GM23338 (cell line): ENCODE measurements at regions not wholly inside any gene's neighbourhood (a gene's known extent, or its start where the extent isn't known, plus 50 kb on each side); places are given as distances from the start of the nearest gene placed in this dataset.
"Not testable (repeated sequence)": the region's sequence is repeated elsewhere in the genome, so short reads cannot be mapped to it uniquely, and the experiment has no call there.

Experiments
- ATAC-seq: fragments of 200-7000 bp; cut with Tn5 transposase; 3 replicates; pipeline ENCODE4 v1.9.1; 2020
- DNase-seq: peaks from one replicate; pipeline ENCODE4 v3.0.0-alpha.2; 2015; ENCODE audit warnings: low spot score
- H2AFZ ChIP-seq: fragments of 200-600 bp; sonication (generic); 2 replicates; pipeline ENCODE4 v1.8.0; 2016; ENCODE audit warnings: antibody characterized with exemption, mild to moderate bottlenecking, moderate library complexity
- H3F3A ChIP-seq: fragments of 200-600 bp; sonication (generic); replicated peaks from 2 replicates; pipeline ENCODE4 v1.8.0; 2017; ENCODE audit warnings: antibody characterized with exemption, mixed run types, low read depth
- H3K27ac ChIP-seq: fragments of 200-600 bp; sonication (generic); 2 replicates; pipeline ENCODE4 v1.6.1; 2016; ENCODE audit warnings: low read depth
- H3K27me3 ChIP-seq: fragments of 200-600 bp; sonication (generic); 2 replicates; pipeline ENCODE4 v1.8.0; 2016; ENCODE audit warnings: mild to moderate bottlenecking, mixed run types, moderate library complexity; ENCODE audit not compliant: insufficient read depth
- H3K36me3 ChIP-seq: fragments of 200-600 bp; sonication (generic); 2 replicates; pipeline ENCODE4 v1.8.0; 2016; ENCODE audit warnings: mild to moderate bottlenecking; ENCODE audit not compliant: insufficient read depth
- H3K4me1 ChIP-seq: fragments of 200-600 bp; sonication (generic); 2 replicates; pipeline ENCODE4 v1.8.0; 2016; ENCODE audit warnings: mild to moderate bottlenecking, moderate library complexity; ENCODE audit not compliant: insufficient read depth
- H3K4me2 ChIP-seq: fragments of 200-600 bp; sonication (generic); 2 replicates; pipeline ENCODE4 v1.7.1; 2017; ENCODE audit warnings: mixed run types
- H3K4me3 ChIP-seq: fragments of 200-600 bp; sonication (generic); 2 replicates; pipeline ENCODE4 v1.6.1; 2016; ENCODE audit warnings: mixed run types
- H3K79me2 ChIP-seq: fragments of 200-600 bp; sonication (generic); replicated peaks from 2 replicates; pipeline ENCODE4 v1.8.0; 2017; ENCODE audit warnings: mild to moderate bottlenecking; ENCODE audit not compliant: insufficient read depth
- H3K9me2 ChIP-seq: fragments of 200-600 bp; sonication (generic); 2 replicates; pipeline ENCODE4 v1.8.0; 2017; ENCODE audit not compliant: insufficient read depth
- H4K20me1 ChIP-seq: fragments of 200-600 bp; sonication (generic); replicated peaks from 2 replicates; pipeline ENCODE4 v1.8.0; 2017; ENCODE audit warnings: mild to moderate bottlenecking; ENCODE audit not compliant: insufficient read depth
- H3K27ac Mint-ChIP-seq: 2 replicates; pipeline ENCODE4 v1.8.0; 2020; ENCODE audit warnings: inconsistent platforms, mild to moderate bottlenecking, moderate library complexity, mixed read lengths
- H3K27me3 Mint-ChIP-seq: 3 replicates; pipeline ENCODE4 v1.8.0; 2022; ENCODE audit warnings: low read depth, mild to moderate bottlenecking, moderate library complexity, mixed read lengths, inconsistent platforms; ENCODE audit not compliant: insufficient read depth, poor library complexity
- H3K36me3 Mint-ChIP-seq: 3 replicates; pipeline ENCODE4 v1.8.0; 2021; ENCODE audit warnings: low read depth, mild to moderate bottlenecking, inconsistent platforms, moderate library complexity, mixed read lengths
- H3K4me1 Mint-ChIP-seq: 3 replicates; pipeline ENCODE4 v1.8.0; 2020; ENCODE audit warnings: mild to moderate bottlenecking, inconsistent platforms, mixed read lengths
- H3K4me3 Mint-ChIP-seq: 3 replicates; pipeline ENCODE4 v1.8.0; 2021; ENCODE audit warnings: moderate library complexity, mild to moderate bottlenecking, inconsistent platforms, mixed read lengths
- H3K9me3 Mint-ChIP-seq: 3 replicates; pipeline ENCODE4 v1.8.0; 2020; ENCODE audit warnings: moderate library complexity, mild to moderate bottlenecking, inconsistent platforms, mixed read lengths
- CREB1 ChIP-seq: fragments of 250-450 bp; sonication (Bioruptor Pico); IDR thresholded peaks from 2 replicates; pipeline ENCODE4 v1.5.0; 2020; ENCODE audit warnings: low read depth, mild to moderate bottlenecking, moderate library complexity
- ETS1 ChIP-seq: IDR thresholded peaks from 2 replicates; pipeline ENCODE4 v1.6.1; 2016; ENCODE audit warnings: antibody characterized with exemption
- EZH2 ChIP-seq: fragments of 200-600 bp; sonication (generic); IDR thresholded peaks from one replicate; pipeline ENCODE4 v1.8.0; 2017; ENCODE audit warnings: antibody characterized with exemption, mild to moderate bottlenecking, low read depth; ENCODE audit not compliant: unreplicated experiment
- EZH2phosphoT487 ChIP-seq: fragments of 200-600 bp; sonication (generic); IDR thresholded peaks from one replicate; pipeline ENCODE4 v1.8.1; 2018; ENCODE audit warnings: antibody characterized with exemption; ENCODE audit not compliant: unreplicated experiment
- JUNB ChIP-seq: IDR thresholded peaks from one replicate; pipeline ENCODE4 v1.6.1; 2016; ENCODE audit warnings: antibody characterized with exemption; ENCODE audit not compliant: unreplicated experiment
- NANOG ChIP-seq: IDR thresholded peaks from 2 replicates; pipeline ENCODE4 v1.6.1; 2016; ENCODE audit warnings: antibody characterized with exemption, borderline replicate concordance
- POLR2AphosphoS5 ChIP-seq: IDR thresholded peaks from 2 replicates; pipeline ENCODE4 v1.6.1; 2016; ENCODE audit warnings: antibody characterized with exemption, low read depth
- REST ChIP-seq: IDR thresholded peaks from one replicate; pipeline ENCODE4 v1.6.1; 2018; ENCODE audit warnings: antibody characterized with exemption; ENCODE audit not compliant: unreplicated experiment
- STAT1 ChIP-seq: IDR thresholded peaks from one replicate; pipeline ENCODE4 v1.6.1; 2016; ENCODE audit warnings: antibody characterized with exemption; ENCODE audit not compliant: unreplicated experiment
- ZNF114 ChIP-seq: fragments of 250-450 bp; sonication (Bioruptor Pico); IDR thresholded peaks from 2 replicates; pipeline ENCODE4 v1.5.0; 2020; ENCODE audit warnings: mild to moderate bottlenecking, moderate library complexity
- ZNF331 ChIP-seq: fragments of 250-450 bp; sonication (Bioruptor Pico); IDR thresholded peaks from 2 replicates; pipeline ENCODE4 v1.5.0; 2020; ENCODE audit warnings: low read depth, mild to moderate bottlenecking, moderate library complexity
- ZNF462 ChIP-seq: fragments of 250-450 bp; sonication (Bioruptor Pico); IDR thresholded peaks from 2 replicates; pipeline ENCODE4 v1.5.0; 2020; ENCODE audit warnings: mild to moderate bottlenecking, moderate library complexity

DNA sequence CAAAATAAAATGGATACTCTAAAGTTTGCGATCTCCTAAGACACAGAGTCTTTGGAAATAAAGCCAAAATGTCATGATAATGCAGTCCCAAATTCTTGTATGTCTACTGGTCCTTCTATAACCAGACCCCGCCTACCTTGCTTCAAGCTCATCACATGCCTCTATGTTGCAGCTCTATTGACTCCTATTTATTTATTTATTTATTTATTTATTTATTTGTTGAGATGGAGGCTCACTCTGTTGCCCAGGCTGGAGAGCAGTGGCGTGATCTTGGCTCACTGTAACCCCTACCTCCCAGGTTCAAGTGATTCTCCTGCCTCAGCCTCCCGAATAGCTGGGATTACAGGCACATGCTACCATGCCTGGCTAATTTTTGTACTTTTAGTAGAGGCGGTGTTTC, 398.7 kb upstream of the SOX5 start:
- H3K9me2 ChIP-seq, DNase-seq, H3K4me1 ChIP-seq, H3K27me3 ChIP-seq, H3K36me3 ChIP-seq, H3K4me3 Mint-ChIP-seq, H3K4me2 ChIP-seq, H3K27me3 Mint-ChIP-seq, ATAC-seq, H3F3A ChIP-seq, H3K4me1 Mint-ChIP-seq, H3K36me3 Mint-ChIP-seq, H3K27ac ChIP-seq, H3K9me3 Mint-ChIP-seq, H3K27ac Mint-ChIP-seq, H4K20me1 ChIP-seq, H3K4me3 ChIP-seq, H3K79me2 ChIP-seq, H2AFZ ChIP-seq: not testable (repeated sequence)

GRCh38 chr12:24328261-24328660, 378.8 kb upstream of the SOX5 start:
- Mint-ChIP-seq H3K9me3 (no peaks in the 10 kb centered on the region), H3K27me3 (no peaks in the 10 kb centered on the region), H3K4me1 (no peaks in the 10 kb centered on the region), H3K27ac (no peak overlapping the region), H3K4me3 (no peak overlapping the region), H3K36me3 (no peaks in the 10 kb centered on the region)
- no peak overlapping the region for H3K4me3 ChIP-seq
- no peaks in the 10 kb centered on the region for H3F3A ChIP-seq
- DNase-seq, result no peak
- no peaks in the 10 kb centered on the region for H4K20me1 ChIP-seq
- no peak for TF ChIP-seq STAT1
- no peak for TF ChIP-seq EZH2
- TF ChIP-seq REST, result no peak
- TF ChIP-seq ZNF331 (CRISPR knock-in tag), result no peak
- TF ChIP-seq ZNF114 (CRISPR knock-in tag), result no peak
- TF ChIP-seq POLR2AphosphoS5, result no peak
- no peak for TF ChIP-seq ZNF462 (CRISPR knock-in tag)
- no peak for TF ChIP-seq JUNB
- no peak for TF ChIP-seq CREB1
- TF ChIP-seq EZH2phosphoT487, result no peak
- no peak for TF ChIP-seq ETS1
- TF ChIP-seq NANOG, result no peak
- H3K4me2 ChIP-seq, result no peak overlapping the region
- no peaks in the 10 kb centered on the region for H3K27me3 ChIP-seq
- ATAC-seq, result no peak
- no peaks in the 10 kb centered on the region for H3K79me2 ChIP-seq
- no peak overlapping the region for H2AFZ ChIP-seq
- no peaks in the 10 kb centered on the region for H3K36me3 ChIP-seq
- no peaks in the 10 kb centered on the region for H3K4me1 ChIP-seq
- no peaks in the 10 kb centered on the region for H3K9me2 ChIP-seq
- no peak overlapping the region for H3K27ac ChIP-seq
